EH (cell line): ENCODE measurements at regions not wholly inside any gene's neighbourhood (a gene's known extent, or its start where the extent isn't known, plus 50 kb on each side); places are given as distances from the start of the nearest gene placed in this dataset.
"Not testable (repeated sequence)": the region's sequence is repeated elsewhere in the genome, so short reads cannot be mapped to it uniquely, and the experiment has no call there.

Experiments used
- DNase-seq: peaks from one replicate; pipeline ENCODE4 v3.0.0-alpha.2; 2015; ENCODE audit warnings: low read depth

DNA sequence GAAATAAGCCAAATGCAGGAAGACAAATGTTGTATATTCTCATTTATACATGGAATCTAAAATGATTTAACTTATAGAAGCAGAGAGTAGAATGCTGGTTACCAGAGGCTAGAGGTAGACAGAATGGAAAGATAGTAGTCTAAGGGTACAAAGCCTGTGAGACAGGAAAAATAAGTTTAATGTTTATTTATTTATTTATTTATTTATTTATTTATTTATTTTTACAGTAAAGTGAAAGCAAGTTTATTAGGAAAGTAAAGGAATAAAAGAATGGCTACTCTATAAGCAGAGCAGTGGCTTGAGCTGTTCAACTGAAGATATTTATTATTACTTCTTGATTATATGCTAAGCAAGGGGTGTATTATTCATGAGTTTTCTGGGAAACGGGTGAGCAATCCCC lies 203.2 kb downstream of the LAS1L start:
- no peak for DNase-seq

DNA sequence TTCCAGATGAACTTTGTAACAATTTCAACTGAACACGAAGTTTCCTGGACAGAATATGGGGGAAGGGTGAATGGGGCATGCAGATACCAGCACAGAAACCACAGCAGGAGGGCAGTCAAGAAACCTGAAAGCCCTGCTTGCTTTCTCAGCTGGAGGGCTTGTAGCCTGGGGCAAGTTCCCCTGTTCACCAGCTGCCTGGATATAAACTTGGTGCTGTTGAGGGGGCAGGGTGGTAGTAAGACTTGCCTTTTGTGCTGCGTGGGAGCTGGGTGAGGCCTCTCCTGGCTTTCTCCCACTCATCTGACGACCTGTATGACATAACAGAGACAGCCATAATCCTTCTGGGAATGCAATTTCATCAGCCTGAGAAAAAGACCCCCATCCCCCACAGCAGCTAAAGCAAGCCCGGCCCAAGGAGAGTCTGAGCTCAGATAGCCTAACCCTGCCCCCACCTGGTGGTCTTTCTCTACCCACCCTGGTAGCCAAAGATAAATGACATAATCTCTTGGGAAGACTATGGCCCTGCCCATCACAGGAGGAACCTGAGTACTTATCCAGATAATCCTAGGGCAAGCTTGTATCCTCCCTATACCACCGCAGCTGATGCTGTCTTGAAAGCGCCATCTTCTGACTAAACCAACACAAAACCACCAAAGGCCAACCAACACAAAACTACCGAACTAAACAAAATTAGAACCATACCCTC lies 234.3 kb downstream of the LAS1L start:
- no peak for DNase-seq

GRCh38 chrX:65282905-65283304 lies 251.7 kb downstream of the LAS1L start:
- not testable (repeated sequence) for DNase-seq

DNA sequence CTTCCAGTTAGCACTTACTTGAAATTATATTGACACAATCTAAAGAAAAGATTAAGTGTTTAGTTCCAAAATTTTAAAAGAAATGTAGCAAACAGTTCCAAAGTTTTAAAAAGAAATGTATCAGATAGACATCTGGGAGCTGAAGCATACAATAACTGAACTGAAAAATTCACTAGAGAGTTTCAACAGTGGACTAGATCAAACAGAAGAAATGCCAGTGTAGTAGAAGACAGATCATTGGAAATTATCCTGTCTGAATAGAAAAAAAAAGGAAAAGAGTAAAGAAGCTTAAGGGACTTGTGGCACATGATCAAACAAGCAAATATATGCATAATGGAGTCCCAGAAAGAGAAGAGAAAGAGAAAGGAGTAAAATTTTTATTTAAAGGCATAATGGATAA lies 261.4 kb downstream of the LAS1L start:
- DNase-seq = no peak

DNA sequence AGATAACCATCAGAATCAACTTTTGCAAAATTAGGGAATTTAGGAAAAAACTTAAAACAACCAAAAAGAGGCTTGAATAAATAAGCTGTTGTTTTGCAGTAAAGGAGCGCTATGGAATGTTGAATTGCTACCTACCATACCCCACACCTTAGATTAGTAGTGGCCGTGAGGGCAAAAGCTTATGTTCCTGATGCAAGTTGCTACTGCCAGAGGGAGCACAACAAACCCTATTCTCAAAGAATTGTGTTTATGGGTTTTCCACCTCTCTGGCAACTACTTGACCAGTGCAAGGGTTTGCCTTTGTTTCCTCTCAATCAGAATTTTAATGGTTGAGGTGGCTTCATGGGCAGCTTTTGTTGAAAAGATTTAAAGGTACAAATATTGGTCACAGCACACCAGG lies 268.1 kb downstream of the LAS1L start:
- DNase-seq = no peak

DNA sequence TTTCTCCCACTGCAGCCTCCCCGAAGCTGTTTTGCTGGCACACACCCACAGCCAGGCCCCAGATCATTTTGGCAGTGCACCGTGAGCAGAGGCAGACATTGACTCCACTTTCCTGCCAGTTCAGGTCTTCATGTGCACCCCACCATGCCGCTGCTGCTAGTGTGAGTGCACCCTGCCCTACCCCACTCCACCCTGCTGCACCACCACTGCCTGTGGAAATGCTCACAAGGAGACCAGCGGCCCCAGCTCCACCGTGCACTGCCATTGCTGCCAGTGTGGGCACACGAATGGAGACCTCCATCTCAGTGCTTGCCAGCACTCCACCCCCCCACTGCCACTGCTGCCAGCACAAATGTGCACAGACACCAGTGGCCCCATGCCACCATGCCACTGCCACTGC lies 277.6 kb upstream of the ZC4H2 start:
- DNase-seq = no peak

DNA sequence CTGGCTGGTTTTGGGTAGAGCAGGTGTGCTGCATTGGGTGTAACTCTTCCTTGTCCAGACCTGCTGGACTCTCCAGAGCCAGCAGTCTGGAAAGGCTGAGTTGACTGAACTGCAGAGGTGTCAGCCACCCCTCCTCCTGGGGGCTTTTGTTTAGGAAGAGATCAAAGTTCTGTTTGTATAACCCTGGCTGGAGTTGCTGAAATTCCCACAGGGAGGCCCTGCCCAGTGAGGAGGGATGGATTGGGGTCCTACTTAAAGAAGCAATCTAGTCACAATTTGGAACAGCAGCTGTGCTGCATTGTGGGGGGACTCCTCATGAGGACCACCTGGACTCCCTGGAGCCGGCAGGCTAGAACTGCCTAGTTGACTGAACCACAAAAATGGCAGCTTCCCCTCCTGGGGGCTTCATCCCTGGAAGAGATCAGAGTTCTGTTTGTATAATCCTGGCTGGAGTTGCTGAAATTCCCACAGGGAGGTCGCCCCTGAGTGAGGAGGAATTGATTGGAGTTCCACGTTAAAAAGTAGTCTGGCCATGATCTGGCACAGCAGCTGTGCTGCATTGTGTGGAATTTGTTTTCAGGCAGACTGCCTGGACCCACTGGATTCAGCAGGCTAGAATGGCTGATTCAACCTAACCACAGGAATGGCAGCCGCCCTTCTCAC lies 264.9 kb upstream of the ZC4H2 start:
- DNase-seq = no peak

- DNase-seq = no peak
These were observed 227.3 kb upstream of the ZC4H2 start for GRCh38 chrX:65203545-65203944.

DNA sequence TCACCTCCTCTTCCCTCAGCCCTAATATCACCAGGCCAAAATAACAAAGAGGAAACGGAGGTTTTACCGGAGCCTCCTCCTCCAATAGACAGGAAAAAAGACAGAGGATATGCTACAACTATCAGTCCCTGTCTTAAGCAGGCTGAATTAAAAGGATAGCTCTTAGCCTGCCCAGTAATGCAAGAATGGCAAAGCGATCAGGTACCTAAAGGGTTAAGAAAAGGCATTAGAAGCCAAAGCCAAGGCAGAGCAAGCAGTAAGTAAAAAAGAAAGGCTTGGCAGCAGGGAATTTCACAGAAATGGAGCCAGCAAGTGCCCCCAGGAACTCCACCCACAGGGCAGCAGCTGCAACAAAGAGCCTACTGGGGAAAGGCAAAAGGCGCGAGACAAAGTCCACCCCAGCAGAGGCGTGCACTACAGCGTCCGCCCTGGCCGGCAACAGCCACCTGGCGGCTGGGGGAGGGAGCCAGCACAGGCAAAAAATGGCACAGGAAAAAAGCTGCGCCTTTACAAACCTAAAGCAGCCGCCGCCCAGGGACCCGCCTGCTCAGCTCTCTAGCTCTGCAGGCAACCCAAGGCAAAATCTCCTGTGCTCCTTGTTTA lies 220.6 kb upstream of the ZC4H2 start:
- DNase-seq = no peak

DNA sequence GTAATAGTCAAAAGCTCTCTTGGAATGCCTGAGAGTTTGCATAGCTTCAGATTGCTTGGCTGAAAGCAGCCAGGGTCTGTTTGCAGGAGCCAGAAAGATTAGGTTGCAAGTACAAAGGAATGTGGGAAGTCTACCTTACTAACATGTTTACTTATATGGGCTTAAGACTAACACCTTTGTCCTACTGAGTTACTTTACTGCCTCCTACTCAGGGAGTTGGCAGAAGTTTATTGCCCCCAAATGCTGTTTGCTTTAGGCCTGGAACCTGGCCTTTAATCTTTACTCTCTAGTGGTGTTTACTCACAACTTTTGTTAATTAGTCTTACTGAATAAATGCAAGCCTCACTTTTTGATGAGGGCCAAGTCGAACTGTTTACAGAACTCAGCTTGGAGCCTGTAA lies 219.4 kb upstream of the ZC4H2 start:
- DNase-seq = no peak

- DNase-seq = no peak
These were observed 218.3 kb upstream of the ZC4H2 start for GRCh38 chrX:65194547-65194946.

DNA sequence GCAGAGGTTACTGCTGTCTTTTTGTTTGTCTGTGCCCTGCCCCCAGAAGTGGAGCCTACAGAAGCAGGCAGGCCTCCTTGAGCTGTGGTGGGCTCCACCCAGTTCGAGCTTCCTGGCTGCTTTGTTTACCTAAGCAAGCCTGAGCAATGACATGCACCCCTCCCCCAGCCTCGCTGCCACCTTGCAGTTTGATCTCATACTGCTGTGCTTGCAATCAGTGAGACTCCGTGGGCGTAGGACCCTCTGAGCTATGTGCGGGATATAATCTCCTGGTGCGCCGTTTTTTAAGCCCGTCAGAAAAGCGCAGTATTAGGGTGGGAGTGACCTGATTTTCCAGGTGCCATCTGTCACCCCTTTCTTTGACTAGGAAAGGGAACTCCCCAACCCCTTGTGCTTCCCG lies 187.1 kb upstream of the ZC4H2 start:
- DNase-seq = not testable (repeated sequence)

DNA sequence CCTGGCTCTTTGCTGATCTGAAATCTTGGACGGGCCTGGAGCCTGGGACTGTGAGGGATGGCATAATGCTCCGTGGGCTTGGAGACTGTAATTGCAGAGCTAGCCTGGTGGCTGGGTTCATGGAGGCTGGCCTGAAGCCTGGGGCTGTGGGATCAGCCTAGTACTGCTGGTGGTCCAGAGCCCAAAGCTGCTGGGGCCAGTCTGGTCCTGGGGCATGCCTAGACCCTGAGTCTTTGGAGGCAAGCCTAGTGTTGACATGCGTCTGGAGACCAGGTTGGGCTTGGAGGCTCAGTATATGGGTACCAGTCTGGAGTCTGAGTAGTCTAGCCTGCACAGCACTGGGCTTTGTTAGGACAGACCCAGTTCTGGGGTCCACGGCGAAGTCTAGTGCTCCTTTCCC lies 172.0 kb upstream of the ZC4H2 start:
- DNase-seq = no peak

DNA sequence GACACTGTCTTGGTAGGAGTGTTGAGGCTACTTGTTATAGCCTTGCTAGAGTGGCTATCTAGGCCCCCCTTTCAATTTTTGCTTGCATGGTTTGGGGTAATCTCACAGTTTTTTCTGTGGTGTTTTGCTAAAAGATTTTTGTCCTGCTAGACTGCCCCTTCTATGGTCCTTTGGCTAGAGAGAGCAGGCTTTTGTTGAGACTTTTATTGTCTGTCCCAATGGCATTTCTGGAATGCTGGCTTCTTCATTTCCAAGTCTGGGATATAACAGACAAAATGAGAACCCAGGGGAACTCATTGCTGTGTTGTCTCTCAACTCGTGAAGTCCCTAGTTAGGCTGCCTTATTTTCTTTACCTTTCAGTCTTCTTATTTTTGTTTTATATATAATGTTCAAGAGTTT lies 160.2 kb upstream of the ZC4H2 start:
- DNase-seq = no peak

GRCh38 chrX:65127842-65128241 lies 151.6 kb upstream of the ZC4H2 start:
- DNase-seq = no peak

DNA sequence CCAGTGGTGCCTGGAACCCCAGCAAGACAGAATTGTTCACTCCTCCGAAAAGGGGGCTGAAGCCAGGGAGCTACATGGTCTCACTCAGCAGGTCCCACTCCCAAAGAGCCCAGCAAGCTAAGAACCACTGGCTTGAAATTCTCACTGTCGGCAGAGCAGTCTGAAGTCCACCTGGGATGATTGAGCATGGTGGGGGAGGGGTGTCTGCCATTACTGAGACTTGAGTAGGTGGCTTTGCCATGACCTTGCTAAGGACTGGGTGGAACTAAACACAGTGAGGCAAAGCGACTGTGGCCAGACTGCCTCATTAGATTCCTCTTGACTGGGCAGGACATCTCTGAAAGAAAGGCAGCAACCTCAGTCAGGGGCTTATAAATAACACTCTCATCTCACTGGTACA lies 122.6 kb upstream of the ZC4H2 start:
- no peak for DNase-seq

DNA sequence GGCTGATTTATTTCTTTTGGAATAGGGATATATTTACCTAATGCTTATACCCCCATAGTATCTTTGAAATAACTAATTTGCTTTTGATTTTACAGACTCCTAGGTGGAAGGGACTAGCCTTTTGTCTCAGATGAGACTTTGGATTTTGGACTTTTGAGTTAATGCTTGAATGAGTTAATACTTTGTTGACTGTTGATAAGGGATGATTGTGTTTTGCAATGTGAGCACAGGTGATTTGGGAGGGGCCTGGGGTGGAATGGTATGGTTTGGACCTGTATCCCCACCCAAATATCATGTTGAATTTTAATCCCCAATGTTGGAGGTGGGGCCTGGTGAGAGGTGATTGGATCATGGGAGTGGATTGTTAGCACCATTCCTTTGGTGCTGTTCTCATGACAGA lies 117.4 kb upstream of the ZC4H2 start:
- DNase-seq = no peak

GRCh38 chrX:65073233-65073632 lies 97.0 kb upstream of the ZC4H2 start:
- no peak for DNase-seq

DNA sequence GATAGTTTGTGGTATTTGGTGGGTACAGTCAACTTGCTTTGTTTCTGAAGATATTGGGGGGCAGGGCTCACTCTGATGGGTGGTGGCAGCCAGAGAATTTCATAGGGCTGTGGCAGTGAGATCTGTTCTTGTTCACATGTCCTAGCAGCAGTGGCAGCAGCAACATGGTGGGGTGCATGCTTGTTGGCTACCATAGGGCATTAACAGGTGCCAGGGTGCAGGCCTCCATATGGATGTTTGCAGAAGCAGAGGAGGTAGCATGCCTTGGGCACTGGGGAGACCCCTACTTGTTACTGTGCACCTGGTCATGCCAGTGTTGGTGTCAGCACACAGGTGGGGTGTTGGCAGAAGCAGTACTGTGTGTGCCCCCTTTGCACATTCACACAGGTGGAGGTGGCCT lies 96.3 kb upstream of the ZC4H2 start:
- DNase-seq = no peak

DNA sequence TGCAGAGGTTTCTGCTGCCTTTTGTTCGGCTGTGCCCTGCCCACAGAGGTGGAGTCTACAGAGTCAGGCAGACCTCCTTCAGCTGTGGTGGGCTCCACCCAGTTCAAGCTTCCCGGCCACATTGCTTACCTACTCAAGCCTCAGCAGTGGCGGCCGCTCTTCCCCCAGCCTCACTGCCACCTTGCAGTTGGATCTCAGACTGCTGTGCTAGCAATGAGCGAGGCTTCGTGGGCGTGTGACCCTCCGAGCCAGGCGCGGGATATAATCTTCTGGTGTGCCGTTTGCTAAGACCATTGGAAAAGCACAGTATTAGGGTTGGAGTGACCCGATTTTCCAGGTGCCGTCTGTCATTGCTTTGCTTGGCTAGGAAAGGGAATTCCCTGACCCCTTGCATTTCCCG lies 82.4 kb upstream of the ZC4H2 start:
- DNase-seq = not testable (repeated sequence)

- no peak for DNase-seq
These were observed 68.8 kb upstream of the ZC4H2 start for GRCh38 chrX:65045001-65045400.

GRCh38 chrX:65035446-65035770 lies 59.2 kb upstream of the ZC4H2 start:
- DNase-seq = peak; percentile 23

- DNase-seq = peak; percentile 66
These were observed 58.6 kb upstream of the ZC4H2 start, which contains the start of gene ZC3H12B for GRCh38 chrX:65034668-65035445. Gene ZC3H12B, plus strand, starts transcription at chrX:65034826.
